BJ (cell line): ENCODE measurements at regions not wholly inside any gene's neighbourhood (a gene's known extent, or its start where the extent isn't known, plus 50 kb on each side); places are given as distances from the start of the nearest gene placed in this dataset.
"Not testable (repeated sequence)": the region's sequence is repeated elsewhere in the genome, so short reads cannot be mapped to it uniquely, and the experiment has no call there.

Source experiments
- CTCF ChIA-PET: fragments of 350-600 bp; formaldehyde crosslinking; extraction: SDS; loops from one replicate; lab custom pipeline; 2021; ENCODE audit warnings: antibody characterized with exemption, inconsistent platforms; lab: Yijun Ruan, JAX
- POLR2A ChIA-PET: fragments of 300-600 bp; sonication (Branson Sonifier 250); formaldehyde crosslinking; extraction: SDS; loops from one replicate; lab custom pipeline; 2021; ENCODE audit warnings: antibody characterized with exemption; lab: Charles Lee
- DNase-seq: peaks from one replicate; pipeline ENCODE4 v3.0.0-alpha.2; 2011; ENCODE audit warnings: low read depth
- H3K27me3 ChIP-seq: 2 replicates; pipeline ENCODE4 v1.6.0; 2011; ENCODE audit warnings: low read length; ENCODE audit not compliant: control insufficient read depth, insufficient read depth
- H3K36me3 ChIP-seq: 2 replicates; pipeline ENCODE4 v1.5.1; 2011; ENCODE audit warnings: low read length; ENCODE audit not compliant: control insufficient read depth, insufficient read depth
- H3K4me3 ChIP-seq: 2 replicates; pipeline ENCODE4 v1.5.1; 2011; ENCODE audit warnings: low read depth, mild to moderate bottlenecking, control low read depth, low read length

DNA sequence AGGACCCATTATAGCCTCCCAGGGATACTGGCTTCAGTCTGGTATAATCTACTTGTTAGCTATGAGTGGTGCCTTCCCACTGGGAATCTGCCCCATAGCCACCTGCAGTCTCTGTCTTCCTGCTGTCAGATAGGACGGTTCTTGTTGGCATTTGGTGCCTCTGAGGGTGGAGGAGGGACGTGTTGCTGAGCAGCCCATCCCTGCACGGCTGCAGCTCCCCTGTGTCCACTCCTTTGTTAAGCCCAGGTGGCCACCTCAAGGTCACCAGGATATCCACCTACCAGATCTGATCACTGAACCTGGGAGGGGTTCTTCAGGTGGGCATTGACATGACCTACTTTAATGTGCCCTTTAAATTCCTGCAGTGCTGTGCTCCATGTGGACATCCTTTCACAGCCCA is 1714.2 kb downstream of the SPATA31A7 start:
- H3K27me3 ChIP-seq, POLR2A ChIA-PET, DNase-seq, H3K36me3 ChIP-seq, CTCF ChIA-PET, H3K4me3 ChIP-seq: not testable (repeated sequence)

DNA sequence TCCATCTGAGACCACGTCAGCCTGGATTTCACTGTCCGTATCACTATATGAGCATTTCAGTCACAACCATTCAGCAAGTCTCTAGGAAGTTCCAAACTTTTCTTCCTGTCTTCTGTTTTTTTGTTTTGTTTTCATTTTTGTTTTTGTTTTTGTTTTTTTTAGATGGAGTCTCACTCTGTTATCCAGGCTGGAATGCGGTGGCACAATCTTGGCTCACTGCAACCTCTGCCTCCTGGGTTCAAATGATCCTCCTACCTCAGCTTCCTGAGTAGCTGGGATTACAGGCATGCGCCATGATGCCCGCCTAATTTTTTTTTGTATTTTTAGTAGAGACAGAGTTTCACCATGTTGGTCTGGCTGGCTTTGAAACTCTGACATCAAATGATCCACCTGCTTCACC is 1715.9 kb downstream of the SPATA31A7 start:
- H3K4me3 ChIP-seq, H3K27me3 ChIP-seq, DNase-seq, H3K36me3 ChIP-seq, CTCF ChIA-PET, POLR2A ChIA-PET: not testable (repeated sequence)

DNA sequence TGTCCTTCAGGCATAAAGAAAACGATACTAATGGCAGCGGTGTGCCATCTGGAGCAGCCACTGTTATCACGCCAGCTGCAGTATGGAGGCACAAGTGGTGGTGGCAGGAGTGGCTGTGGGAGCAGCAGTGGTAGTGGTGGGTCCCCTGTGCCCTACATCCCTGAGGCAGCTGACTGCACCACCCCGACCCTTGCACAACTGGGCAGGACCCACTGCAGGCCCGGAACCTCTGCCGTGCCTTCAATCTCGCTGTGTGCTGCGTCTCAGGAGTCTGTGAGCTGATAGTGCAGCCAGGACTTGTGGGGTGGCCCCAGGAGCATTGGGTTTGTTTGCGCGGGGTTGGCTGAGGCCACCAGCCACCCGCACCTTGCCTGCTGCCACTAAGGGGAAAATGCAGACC is 1718.0 kb downstream of the SPATA31A7 start:
- CTCF ChIA-PET, H3K36me3 ChIP-seq, H3K27me3 ChIP-seq, H3K4me3 ChIP-seq, DNase-seq, POLR2A ChIA-PET: not testable (repeated sequence)

DNA sequence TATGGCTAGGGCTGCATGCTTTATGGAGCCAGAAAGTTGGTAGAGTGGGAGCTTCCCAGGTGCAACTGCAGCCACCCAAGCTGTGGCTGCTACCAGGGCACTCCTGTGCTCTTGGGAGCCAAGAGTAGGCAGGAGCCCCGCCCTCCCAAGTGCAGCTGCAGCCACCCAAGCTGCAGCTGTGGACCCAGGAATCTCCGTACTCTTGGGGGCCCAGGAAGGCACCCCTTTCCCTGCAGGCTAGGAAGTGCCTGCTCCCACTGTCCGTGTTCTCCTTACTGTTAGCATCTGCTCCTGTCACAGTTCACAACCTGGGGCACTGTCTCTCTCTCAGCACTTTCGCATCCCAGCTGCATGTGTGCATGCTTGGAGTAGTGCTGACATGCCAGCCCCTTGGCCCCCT is 1718.4 kb downstream of the SPATA31A7 start:
- DNase-seq, CTCF ChIA-PET, H3K27me3 ChIP-seq, POLR2A ChIA-PET, H3K4me3 ChIP-seq, H3K36me3 ChIP-seq: not testable (repeated sequence)

DNA sequence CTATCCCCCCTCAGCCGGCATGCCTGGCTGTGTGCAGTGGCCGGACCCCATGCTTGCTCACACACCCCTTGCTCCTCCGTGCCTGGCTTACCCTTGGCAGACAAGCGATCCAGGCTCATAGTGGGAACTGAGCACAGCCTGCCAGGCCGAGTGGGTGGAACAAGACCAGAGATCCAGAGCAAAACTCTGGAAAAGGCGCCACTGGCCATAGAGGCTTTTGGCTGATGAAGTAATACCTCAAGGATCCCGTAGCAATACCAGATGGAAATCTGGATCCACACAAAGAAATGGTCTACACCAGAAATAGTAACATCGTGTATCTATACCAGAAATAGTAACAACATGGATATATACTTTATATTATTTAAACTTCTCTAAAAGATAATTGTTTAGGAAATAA is 1719.6 kb downstream of the SPATA31A7 start:
- CTCF ChIA-PET, POLR2A ChIA-PET, H3K36me3 ChIP-seq, H3K27me3 ChIP-seq, H3K4me3 ChIP-seq, DNase-seq: not testable (repeated sequence)

DNA sequence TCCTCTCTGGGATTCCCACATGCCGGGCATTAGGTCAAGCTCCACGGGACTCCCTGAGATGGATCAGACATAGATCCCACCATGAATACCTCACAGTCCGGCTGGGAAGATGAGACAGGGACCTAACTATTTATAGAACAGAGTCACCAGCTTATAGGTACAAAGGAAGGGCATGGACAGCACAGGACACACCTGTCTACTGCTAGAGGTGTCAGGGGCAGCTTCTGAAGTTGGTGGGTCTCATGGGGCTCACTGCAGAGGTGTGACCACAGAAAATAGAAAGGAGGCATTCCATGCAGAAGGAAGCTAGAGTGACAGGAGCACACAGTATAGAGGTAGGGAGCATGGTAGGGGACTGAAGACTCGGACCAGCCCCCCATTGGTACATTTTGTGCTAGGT is 1722.4 kb downstream of the SPATA31A7 start:
- POLR2A ChIA-PET, H3K4me3 ChIP-seq, H3K36me3 ChIP-seq, DNase-seq, H3K27me3 ChIP-seq, CTCF ChIA-PET: not testable (repeated sequence)

DNA sequence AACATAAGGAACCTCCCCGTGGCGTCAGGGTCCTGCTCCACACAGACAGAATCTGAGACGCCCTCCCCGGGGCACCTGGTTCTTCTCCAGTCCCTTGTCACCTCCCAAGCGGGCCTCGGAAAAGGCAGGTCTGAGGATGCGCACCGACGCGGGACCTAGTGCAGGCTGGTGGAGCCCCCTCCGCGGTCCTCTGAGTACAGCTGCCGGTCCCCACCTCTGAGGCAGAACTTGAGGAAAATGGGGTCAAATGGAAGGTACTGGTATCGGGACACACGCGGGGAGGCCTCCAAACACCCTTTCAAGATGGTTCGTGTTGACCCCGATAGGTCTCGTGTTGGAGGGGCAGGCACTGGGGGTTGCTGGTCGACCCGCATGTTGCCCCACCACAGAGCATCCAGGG is 1725.3 kb downstream of the SPATA31A7 start:
- POLR2A ChIA-PET, H3K4me3 ChIP-seq, DNase-seq, H3K36me3 ChIP-seq, H3K27me3 ChIP-seq, CTCF ChIA-PET: not testable (repeated sequence)

DNA sequence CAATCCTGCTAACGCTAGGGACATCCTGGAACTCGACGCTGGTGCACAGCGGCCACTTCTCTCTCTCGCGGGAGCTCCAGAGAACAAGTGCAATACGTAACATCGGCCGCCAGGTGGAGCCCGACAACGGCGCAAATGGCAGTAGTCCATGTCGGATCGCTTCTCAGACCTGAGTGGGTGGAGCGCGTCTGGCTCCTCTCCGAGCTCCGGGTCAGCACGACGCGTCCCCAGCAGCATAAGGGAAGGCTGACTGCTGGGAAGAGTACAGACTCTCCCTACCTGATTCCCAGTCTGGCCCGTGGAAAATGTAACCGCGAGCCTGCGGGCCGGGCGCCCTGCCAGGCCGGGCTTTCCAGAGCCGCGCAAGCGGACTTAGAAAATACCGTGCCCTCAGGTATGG is 1725.8 kb downstream of the SPATA31A7 start:
- H3K36me3 ChIP-seq, DNase-seq, POLR2A ChIA-PET, H3K27me3 ChIP-seq, CTCF ChIA-PET, H3K4me3 ChIP-seq: not testable (repeated sequence)

DNA sequence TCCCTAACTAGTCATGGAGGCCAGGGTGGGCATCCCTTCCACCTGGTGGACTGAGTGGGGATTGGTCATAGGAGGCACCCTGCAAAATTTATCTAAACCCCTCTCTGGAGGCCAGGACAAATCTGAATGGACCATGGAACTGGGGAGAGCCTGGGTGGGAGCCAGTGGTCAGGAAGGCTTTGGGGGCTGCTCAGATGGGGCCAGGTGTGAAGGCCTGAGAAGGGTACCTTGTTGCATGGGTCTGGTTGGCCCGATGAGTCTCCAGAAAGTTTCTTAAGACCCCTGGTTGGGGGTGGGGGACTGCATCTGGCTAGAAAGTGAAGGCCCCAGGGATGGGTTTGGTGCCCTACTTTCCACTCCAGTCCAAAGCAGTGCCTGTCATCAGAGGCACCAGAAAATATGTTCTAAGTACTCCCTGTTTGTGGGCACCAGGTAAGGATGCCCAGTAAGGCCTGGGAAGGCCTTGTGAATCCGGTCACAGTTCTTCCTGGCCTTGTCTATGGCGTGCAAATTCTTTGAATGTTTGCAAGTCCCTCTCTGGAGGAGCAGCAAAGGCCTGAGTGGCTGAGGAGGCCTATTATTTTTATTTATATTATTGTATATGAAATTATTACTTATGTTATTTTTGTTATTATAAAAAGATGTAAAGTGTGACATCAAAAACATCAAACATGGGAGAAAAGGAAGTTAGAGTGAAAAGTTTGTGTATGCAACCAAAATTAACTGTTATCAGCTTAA is 1729.0 kb downstream of the SPATA31A7 start:
- POLR2A ChIA-PET, CTCF ChIA-PET, H3K27me3 ChIP-seq, H3K4me3 ChIP-seq, DNase-seq, H3K36me3 ChIP-seq: not testable (repeated sequence)

DNA sequence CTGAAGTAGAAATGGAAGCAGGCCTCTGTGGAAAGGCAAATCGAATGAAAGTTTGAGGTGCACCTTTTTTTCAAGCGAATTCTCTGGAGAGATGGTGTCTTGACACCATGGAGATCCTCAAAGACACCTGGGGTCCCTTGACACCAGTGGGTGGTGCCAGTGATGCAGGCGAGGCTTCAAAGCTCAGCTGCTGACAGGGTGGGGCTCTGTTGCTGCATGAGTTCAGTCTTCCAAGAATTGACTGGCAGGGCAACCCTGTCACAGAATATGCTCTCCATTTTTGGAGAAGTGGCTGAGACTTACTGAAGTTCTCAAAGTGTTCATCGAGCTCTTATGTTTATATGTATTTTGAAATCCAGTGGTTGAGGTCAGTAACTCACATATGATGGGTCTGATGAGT is 1741.6 kb downstream of the SPATA31A7 start:
- CTCF ChIA-PET: not testable (repeated sequence)

DNA sequence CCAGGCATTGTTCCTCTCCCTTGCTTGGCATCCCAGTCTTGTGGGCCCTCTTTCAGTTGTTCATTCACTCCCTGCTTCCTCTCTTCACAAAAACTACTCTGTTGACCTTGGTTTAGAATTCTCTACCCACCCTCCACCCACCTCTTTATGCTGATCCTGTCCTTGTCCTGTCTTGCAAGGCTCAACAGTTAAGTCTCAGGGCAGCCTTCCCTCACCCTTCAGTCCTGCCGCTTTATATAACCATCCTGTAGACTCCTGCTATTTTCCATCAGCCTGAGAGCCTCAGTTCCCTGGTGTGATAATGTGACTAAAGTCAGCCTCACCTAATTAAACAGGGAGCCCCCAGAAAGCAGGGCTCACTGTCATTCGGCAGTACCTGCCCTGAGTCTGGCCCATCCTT is 1763.0 kb downstream of the SPATA31A7 start:
- POLR2A ChIA-PET, H3K36me3 ChIP-seq: not testable (repeated sequence)

More for the DNA sequence above, 1741.6 kb downstream of the SPATA31A7 start:
- H3K27me3 ChIP-seq, H3K36me3 ChIP-seq, POLR2A ChIA-PET, DNase-seq, H3K4me3 ChIP-seq: not testable (repeated sequence)

More for the DNA sequence above, 1763.0 kb downstream of the SPATA31A7 start:
- CTCF ChIA-PET, DNase-seq, H3K27me3 ChIP-seq, H3K4me3 ChIP-seq: not testable (repeated sequence)
